ENCODE measurements at regions not wholly inside any gene's neighbourhood (a gene's known extent, or its start where the extent isn't known, plus 50 kb on each side); places are given as distances from the start of the nearest gene placed in this dataset.

- TF ChIP-seq CTCF (IDR thresholded peaks at IDR 0.05 in 8 of 11, conservative IDR thresholded peaks at IDR 0.05 in 3 of 11) (no peak), POLR2A (IDR thresholded peaks at IDR 0.05) (no peak), POLR2AphosphoS5 (IDR thresholded peaks at IDR 0.05) (no peak)
These were observed 142.5 kb upstream of the PKN2 start for GRCh38 chr1:88541596-88541995.
